Gastrocnemius medialis (tissue), 4 donors: ENCODE measurements at regions not wholly inside any gene's neighbourhood (a gene's known extent, or its start where the extent isn't known, plus 50 kb on each side); places are given as distances from the start of the nearest gene placed in this dataset.

ENCODE experiments used
- ATAC-seq, 2 donors: fragments of 150-250 bp; one replicate each; pipeline ENCODE4 v1.9.1; 2016
- DNase-seq, 2 donors: peaks; one replicate each; pipeline ENCODE4 v3.0.0-alpha.2; 2019
- H3K27ac ChIP-seq, 4 donors: fragments of 200-600 bp; sonication (generic); 1 replicate in 1 of 4; 2 replicates in 3 of 4; pipeline ENCODE4 v1.5.1; 2016 to 2018; ENCODE audit warnings: mild to moderate bottlenecking in 2 of 4, moderate library complexity in 1 of 4
- H3K27me3 ChIP-seq, 3 donors: fragments of 200-600 bp; sonication (generic) in 2 of 3; 1 replicate in 1 of 3; 2 replicates in 2 of 3; pipeline versions ENCODE4 v1.5.1 to v1.6.0; 2016 to 2019; ENCODE audit warnings: mild to moderate bottlenecking in 1 of 3, moderate library complexity in 1 of 3
- H3K36me3 ChIP-seq, 2 donors: fragments of 200-600 bp; sonication (generic) in 1 of 2; one replicate each; pipeline ENCODE4 v1.5.1; 2017 to 2018
- H3K4me1 ChIP-seq, 2 donors: fragments of 200-600 bp; sonication (generic) in 1 of 2; one replicate each; pipeline ENCODE4 v1.5.1; 2016 to 2017; ENCODE audit warnings: mild to moderate bottlenecking in 2 of 2
- H3K4me3 ChIP-seq, 4 donors: fragments of 200-600 bp; sonication (generic) in 3 of 4; 1 replicate in 1 of 4; 2 replicates in 3 of 4; pipeline ENCODE4 v1.5.1; 2016 to 2019; ENCODE audit warnings: mild to moderate bottlenecking in 2 of 4
- H3K9me3 ChIP-seq, 3 donors: fragments of 200-600 bp; sonication (generic) in 2 of 3; 1 replicate in 1 of 3; 2 replicates in 2 of 3; pipeline ENCODE4 v1.5.1; 2016 to 2019
- CTCF ChIP-seq, 5 experiments: fragments of 450-650 bp in 3 of 5; fragments of 200-600 bp in 2 of 5; sonication (generic) in 2 of 5; IDR thresholded peaks in 4 of 5; conservative IDR thresholded peaks in 1 of 5; 1 replicate in 4 of 5; 2 replicates in 1 of 5; pipeline ENCODE4 v1.5.1; 2016 to 2019; ENCODE audit warnings: antibody characterized with exemption in 5 of 5, mild to moderate bottlenecking in 3 of 5, moderate library complexity in 3 of 5
- POLR2A ChIP-seq, 2 donors: fragments of 450-650 bp; IDR thresholded peaks; one replicate each; pipeline ENCODE4 v1.6.1; 2017; ENCODE audit warnings: antibody characterized with exemption in 2 of 2, mild to moderate bottlenecking in 2 of 2, moderate library complexity in 2 of 2
- in situ Hi-C, 4 donors: fragments of 200-750 bp; cut with MboI; loops; one replicate each; pipeline versions ENCODE4 v1.15.0 to v1.8.0; 2017; ENCODE audit warnings: low sequenced_read_pairs in 4 of 4
- intact Hi-C: fragments of 100-400 bp; cut with DNase I; formaldehyde crosslinking; loops from one replicate; pipeline ENCODE4 v1.15.1; 2023; ENCODE audit warnings: low total_unique reads

DNA sequence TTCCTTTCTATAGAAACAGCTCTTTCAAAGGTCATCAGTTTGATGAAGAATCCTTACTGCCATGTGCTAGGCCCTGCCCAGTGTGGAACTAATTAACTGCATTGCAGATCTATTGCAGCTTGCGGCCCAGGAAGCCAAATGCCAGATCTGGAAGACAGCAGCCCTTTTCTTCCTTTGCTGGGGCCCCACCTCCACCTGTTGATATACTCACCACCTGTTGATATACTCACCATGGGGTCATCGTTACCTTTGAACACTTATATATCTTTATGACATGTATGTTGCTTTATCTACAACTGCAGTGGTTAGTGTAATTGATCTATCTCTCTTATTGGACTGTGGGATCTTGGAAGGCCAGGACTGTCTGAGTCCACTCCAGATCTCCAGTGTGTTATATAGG is 292.5 kb downstream of the ATP23 start:
- ATAC-seq: no peak
- H3K4me3 ChIP-seq: no peak overlapping the region

GRCh38 chr12:58238411-58238810 is 297.0 kb downstream of the ATP23 start:
- intact Hi-C loops (no loop called here), in situ Hi-C loops (no loop called here)
- Histone ChIP-seq H3K27ac (no peak overlapping the region), H3K27me3 (no peaks in the 10 kb centered on the region), H3K4me3 (no peak overlapping the region), H3K9me3 (no peaks in the 10 kb centered on the region), H3K4me1 (no peaks in the 10 kb centered on the region), H3K36me3 (no peaks in the 10 kb centered on the region)
- TF ChIP-seq POLR2A (IDR thresholded peaks at IDR 0.05): no peak
- no peak for TF ChIP-seq CTCF (IDR thresholded peaks at IDR 0.05 in 4 of 5, conservative IDR thresholded peaks at IDR 0.05 in 1 of 5)
- ATAC-seq: no peak
- no peak for DNase-seq

More for the DNA sequence above, 292.5 kb downstream of the ATP23 start:
- DNase-seq: no peak
- in situ Hi-C loops (no loop called here), intact Hi-C loops (no loop called here)
- TF ChIP-seq POLR2A (IDR thresholded peaks at IDR 0.05): no peak
- TF ChIP-seq CTCF (IDR thresholded peaks at IDR 0.05 in 4 of 5, conservative IDR thresholded peaks at IDR 0.05 in 1 of 5): no peak
- no peaks in the 10 kb centered on the region for H3K36me3 ChIP-seq
- no peaks in the 10 kb centered on the region for H3K4me1 ChIP-seq
- no peaks in the 10 kb centered on the region for H3K27me3 ChIP-seq
- no peaks in the 10 kb centered on the region for H3K9me3 ChIP-seq
- no peak overlapping the region for H3K27ac ChIP-seq

DNA sequence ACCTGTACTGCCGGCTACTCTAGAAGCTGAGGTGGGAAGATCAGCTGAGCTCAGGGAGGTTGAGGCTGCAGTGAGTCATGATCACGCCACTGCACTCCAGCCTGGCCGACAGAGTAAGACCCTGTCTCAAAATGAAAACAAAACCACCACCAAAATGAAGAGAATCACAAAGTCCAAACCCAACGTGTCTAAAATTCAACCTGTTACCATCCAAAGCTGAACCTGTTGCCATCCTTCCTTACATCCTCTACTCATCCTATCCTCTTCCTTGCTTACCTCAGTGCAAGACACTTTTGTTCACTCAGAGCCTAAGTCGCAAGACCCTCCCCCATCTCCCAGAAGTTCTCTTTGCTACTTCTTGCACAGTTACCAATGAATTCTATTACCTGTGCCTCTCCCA is 299.7 kb downstream of the ATP23 start:
- no peaks in the 10 kb centered on the region for H3K9me3 ChIP-seq
- H3K27me3 ChIP-seq: no peaks in the 10 kb centered on the region
- TF ChIP-seq CTCF (IDR thresholded peaks at IDR 0.05 in 4 of 5, conservative IDR thresholded peaks at IDR 0.05 in 1 of 5): no peak
- no peak for TF ChIP-seq POLR2A (IDR thresholded peaks at IDR 0.05)
- ATAC-seq: no peak
- no peaks in the 10 kb centered on the region for H3K36me3 ChIP-seq
- no peak for DNase-seq
- H3K4me1 ChIP-seq: no peaks in the 10 kb centered on the region
- intact Hi-C loops (no loop called here), in situ Hi-C loops (no loop called here)
- H3K27ac ChIP-seq: no peak overlapping the region
- no peak overlapping the region for H3K4me3 ChIP-seq

DNA sequence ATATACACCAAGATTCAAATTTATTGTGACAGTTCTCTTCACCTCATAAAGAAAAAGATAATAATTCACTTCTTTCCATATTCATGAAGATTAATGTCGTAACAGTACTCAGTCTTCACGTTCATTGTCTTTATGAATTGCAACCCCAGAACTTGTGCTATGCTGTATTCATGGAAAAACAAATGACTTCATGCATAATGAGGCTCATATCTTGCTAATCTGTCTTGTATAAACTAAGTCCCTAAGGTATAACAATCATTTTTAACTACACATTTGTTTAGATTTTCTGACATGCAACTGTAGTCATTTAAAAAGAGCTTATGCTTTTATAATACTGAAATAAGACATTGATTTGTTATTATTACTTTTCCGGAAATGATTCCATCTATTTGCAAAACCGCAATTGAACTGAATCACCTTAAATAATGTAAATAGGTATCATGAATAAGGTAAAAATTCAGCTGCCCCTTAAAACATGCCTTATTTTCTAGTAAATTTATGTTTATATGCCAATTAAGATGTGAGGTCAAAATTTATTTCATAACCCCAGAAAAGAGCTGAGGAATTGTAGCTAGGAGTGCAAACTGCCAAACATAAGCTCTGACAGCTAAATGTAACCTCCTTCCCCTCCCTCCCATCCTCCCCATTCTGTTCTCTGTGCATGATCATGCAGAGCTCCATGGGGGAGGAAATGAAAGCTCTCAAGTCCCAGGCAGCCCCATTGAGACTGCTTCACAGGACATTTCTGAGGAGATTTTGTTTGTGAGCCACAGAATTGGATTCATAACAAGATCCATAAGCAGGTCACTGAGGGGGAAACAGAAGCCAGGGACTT is 301.6 kb downstream of the ATP23 start:
- intact Hi-C loops: no loop called here
- Histone ChIP-seq H3K9me3 (no peaks in the 10 kb centered on the region), H3K36me3 (no peaks in the 10 kb centered on the region), H3K4me1 (no peaks in the 10 kb centered on the region), H3K4me3 (no peak overlapping the region), H3K27me3 (no peaks in the 10 kb centered on the region), H3K27ac (no peak overlapping the region)
- ATAC-seq (no peak), DNase-seq (no peak)
- TF ChIP-seq CTCF (IDR thresholded peaks at IDR 0.05 in 4 of 5, conservative IDR thresholded peaks at IDR 0.05 in 1 of 5): no peak
- TF ChIP-seq POLR2A (IDR thresholded peaks at IDR 0.05): no peak
- in situ Hi-C loops: no loop called here
